Renal cortical epithelial cell (primary cell): ENCODE measurements at regions not wholly inside any gene's neighbourhood (a gene's known extent, or its start where the extent isn't known, plus 50 kb on each side); places are given as distances from the start of the nearest gene placed in this dataset.

Source experiments
- DNase-seq: peaks from one replicate; pipeline ENCODE4 v3.0.0-alpha.2; 2011; ENCODE audit warnings: low read depth

- no peak for DNase-seq
Observed at GRCh38 chr5:158301186-158301585, 442.2 kb upstream of the CLINT1 start.

DNA sequence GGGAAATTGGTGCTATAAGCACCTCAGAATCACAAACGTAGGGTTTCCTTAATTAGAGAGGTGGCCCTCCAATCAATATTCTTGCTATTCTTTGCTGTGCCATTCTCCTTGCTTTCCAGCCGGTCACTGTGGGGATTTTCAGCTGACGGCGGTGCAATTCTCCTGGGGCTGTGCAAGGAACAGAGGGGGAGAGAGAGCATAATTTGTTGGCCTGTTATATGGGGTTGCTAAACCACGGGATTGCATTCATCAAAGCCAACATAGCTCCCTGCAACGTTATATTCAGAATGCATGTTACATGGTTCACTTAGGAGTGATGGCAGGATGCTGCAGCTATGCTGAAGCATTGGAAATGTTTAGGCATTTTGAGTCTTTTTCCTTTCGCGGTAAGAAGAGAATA is 441.3 kb upstream of the CLINT1 start:
- no peak for DNase-seq

- DNase-seq, result no peak
Observed at GRCh38 chr5:158297002-158297527, 438.1 kb upstream of the CLINT1 start.

DNA sequence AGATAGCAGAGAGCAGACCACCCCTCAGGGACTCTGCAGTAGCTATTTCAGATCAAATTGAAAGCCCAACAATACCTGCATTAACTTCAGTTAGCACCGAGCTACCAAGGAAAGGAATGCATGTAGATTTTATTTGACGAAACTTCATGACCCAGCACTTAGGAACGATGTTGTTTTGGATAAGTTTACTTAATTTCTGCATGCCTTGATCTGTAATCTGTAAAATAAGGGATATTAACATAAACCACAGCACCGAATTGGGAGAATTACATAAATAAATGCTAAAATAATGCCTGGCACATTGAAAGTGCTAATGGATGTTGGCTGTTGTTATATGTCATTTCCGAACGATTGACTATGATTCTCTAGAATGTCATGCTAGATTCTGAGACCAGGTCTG is 435.8 kb upstream of the CLINT1 start:
- no peak for DNase-seq

DNA sequence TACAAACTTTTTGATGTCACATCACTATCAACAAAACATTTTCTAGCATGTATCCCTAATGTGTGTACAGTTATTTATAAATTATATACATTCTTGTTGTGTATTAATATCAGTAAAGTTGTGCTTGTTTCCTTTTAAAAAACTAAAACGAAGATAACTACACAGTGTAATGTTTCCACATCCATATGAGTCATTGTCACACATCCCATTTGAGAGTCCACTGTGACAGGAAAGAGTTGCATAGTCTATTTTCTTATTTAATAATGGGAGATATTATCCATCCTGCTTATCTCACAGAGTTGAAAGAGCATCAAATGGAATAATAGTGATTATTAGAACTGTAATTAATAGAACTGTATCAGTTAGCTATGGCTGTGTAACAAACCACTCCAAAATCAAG is 434.0 kb upstream of the CLINT1 start:
- no peak for DNase-seq

GRCh38 chr5:158289967-158290366 is 431.0 kb upstream of the CLINT1 start:
- no peak for DNase-seq

GRCh38 chr5:158288272-158288657 is 429.3 kb upstream of the CLINT1 start:
- DNase-seq, result no peak

DNA sequence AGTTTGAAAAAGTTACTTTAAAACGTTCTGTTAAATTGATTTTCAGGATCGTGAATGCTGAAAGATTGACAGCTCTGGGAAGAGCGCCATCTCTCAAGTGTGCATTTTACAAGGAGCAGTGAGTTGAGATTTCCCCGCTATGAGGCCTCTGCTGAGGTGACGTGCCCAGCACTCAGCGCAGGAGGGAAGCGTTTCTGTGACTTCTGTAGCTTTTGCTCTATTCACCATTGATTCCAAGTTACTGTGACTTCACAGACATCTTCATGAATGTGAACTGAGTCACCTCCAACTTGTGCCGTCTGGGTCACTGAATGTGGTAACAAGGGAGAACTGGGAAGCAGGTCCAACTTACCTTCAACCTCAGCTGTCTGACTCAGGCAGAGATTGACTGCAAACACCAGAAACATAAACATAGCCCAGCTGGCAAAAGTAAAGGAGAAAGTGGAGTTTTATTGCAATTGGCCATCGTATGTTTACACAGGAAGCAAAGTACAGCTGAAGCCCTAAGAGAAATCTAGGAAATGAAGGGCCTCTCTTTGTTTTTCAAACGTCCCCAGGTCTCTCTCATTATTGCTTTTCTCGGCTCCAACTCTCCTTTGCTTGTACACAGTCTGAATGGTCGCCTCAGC is 428.8 kb upstream of the CLINT1 start:
- DNase-seq, result peak; percentile 45

GRCh38 chr5:158286827-158287226 is 427.9 kb upstream of the CLINT1 start:
- DNase-seq, result no peak

DNA sequence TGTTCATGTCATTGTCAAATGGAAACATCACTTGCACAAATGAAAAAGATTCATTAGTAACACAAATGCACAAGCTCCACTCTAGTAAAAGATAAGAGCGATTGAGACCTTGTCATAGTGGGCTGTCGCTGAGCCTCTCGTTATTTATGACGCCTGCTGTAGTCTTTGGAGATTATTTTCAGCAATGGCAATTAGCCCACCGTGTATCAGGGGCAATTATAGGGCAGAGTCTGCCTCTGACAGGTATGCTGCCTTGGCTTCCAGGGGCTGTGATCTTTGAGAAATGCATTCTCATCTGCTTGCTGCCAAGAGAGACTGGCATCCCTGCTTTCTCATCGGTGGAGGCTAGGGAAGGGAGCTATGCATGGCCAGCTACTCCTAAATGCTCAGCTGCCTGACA is 426.8 kb upstream of the CLINT1 start:
- DNase-seq, result no peak

DNA sequence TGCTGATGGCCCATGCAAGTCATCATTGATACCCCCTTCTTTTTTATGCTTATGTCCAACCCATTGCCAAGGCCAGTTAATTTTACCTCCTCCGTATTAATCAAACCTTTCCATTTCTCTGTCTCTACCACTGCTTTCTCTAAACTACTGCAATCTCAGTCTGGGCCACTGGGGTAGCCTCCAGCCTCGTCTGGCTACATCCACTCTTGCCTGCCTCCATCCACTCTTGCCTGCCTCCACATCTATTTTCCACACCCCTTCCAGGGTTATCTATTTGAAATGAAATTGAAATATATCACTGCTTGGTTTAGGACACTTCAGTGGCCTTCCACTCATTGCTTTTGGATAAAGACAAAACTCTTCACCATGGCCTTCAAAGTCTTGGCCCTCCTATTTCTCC is 425.3 kb upstream of the CLINT1 start:
- no peak for DNase-seq

GRCh38 chr5:158283397-158283796 is 424.5 kb upstream of the CLINT1 start:
- DNase-seq, result no peak

DNA sequence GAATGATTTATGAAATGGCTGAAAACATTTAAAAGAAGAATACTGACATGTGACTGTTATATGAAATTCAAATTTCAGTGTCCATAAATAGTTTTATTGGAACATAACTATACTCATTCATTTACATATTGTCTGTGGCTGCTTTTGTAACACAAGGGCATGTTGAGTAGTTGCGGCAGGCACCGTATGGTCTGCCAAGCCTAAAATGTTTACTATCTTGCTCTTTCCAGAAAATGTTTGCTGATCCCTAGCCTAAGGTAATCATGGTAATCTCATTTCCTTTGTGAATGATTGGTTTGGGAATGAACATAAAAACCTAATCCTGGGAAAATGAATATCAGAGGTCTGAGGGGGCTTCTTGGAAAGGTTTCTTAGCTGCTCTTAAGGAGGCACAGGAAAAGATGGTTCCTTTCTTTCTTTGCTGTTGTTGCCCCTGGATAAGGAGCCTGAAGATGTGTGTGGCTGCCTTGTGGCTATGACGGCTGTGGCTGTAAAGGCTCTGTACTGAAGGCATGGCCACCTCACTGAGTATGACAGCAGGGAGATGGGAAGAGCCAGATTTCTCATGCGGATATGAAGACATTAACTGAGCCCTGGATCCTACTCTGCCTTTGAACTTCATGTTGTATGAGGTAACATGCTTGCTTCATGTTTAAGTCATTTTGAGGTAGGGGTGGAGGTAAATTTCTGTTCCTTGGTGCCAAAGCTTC is 419.4 kb upstream of the CLINT1 start:
- no peak for DNase-seq

DNA sequence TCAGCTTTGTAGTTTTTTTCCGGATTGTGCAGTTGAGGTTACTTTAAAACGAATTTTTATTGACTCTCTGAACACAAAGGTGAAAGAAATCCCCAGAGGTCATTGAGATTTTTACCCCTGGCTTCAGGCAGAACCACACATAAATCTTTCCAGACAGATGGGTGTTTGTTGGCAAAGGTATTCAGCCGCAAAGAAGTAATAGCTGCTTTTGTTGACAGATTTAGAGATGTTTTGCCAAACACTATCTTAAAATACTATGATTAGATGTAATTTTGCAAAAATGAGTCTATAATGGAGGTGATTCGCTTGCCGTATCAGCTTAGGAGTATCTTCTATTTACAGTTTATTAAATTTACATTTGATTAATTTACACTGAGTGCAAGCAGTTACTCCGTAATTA is 418.3 kb upstream of the CLINT1 start:
- DNase-seq, result no peak

- DNase-seq, result no peak
Observed at GRCh38 chr5:158276692-158277091, 417.7 kb upstream of the CLINT1 start.

- no peak for DNase-seq
Observed at GRCh38 chr5:158275511-158275910, 416.6 kb upstream of the CLINT1 start.

GRCh38 chr5:158273035-158273434 is 414.1 kb upstream of the CLINT1 start:
- DNase-seq, result no peak

- DNase-seq, result no peak
Observed at GRCh38 chr5:158272409-158272808, 413.5 kb upstream of the CLINT1 start.

DNA sequence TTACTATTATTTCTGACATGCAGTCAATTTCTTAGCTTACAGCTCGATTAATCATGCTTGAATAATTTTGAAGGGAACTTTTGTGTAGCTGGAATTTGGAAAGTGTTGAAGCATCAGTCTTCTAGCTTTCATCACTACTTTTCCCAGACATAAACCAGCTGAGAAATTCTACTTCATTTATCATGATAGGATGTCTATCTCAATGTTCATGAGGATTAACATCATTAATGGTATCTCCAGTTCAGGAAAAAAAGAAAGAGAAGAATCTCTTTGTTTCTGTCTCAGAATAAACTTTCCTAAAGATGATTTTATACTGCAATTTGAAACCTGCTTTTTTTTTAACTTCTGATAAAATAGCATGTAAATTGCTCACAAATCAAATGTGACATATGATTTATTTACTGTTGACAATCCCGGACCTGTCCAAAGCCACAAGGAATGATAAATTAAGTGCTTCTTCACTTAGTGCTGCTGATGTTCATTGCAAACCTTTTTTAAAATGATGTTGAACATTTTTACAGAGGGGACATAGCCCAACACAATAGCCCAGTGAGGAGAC is 412.1 kb upstream of the CLINT1 start:
- DNase-seq, result no peak

GRCh38 chr5:158268286-158268685 is 409.3 kb upstream of the CLINT1 start:
- DNase-seq, result no peak

GRCh38 chr5:158267228-158267627 is 408.3 kb upstream of the CLINT1 start:
- no peak for DNase-seq

DNA sequence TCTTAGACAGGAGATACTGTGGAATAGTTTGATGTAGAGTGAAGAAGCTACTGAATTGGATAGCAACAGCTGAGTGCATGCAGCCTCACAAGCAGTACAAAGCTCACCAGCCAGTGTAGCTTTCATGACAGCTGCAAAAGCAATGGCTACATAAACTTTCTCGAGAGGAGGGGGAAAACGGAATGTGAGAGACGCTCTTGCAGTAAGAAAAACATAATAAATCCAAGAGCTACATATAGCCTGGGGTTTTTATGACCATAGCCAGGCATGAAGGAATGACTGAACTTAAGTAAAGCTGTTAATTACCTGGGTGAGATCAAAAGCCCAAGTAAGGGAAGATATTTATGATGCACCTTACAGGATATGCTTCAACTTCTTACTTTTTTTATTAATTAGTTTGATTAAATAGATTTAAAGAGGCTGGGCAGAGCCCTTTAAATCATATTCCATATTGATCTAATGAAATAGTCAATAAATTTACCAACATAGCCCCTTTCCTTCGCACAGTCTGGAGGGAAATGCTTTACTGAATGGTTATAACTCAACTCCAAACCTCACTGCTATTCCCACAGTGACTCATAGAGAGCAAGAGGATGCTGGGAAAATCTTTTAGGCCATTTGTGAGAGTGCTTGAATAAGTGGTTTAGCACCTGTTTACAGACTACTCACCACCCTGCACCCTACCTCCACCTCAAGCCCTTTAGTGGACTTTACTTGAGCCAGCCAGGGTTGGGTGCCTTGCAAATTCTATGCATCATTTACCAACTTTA is 407.2 kb upstream of the CLINT1 start:
- DNase-seq, result no peak

DNA sequence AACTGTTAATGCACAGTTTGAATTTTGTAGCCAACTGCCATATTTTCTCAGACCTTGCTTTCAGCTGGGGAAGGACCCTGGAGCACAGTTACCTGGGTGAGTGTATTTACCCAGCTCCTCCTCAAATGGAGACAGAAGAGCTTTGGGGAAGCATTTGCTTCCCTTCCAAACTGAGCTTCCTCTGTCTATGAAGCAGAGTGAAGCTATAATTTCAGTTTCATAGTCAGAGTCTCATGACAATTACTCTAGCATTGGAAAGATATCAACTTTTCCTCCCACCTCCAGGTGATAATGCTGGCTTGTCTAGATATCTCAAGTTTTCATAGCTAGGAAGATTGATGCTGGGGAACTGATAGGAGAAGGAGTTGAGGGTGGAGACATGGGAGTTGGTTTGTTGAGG is 406.4 kb upstream of the CLINT1 start:
- DNase-seq, result no peak
